Right lobe of liver (tissue), 4 donors: ENCODE measurements at regions not wholly inside any gene's neighbourhood (a gene's known extent, or its start where the extent isn't known, plus 50 kb on each side); places are given as distances from the start of the nearest gene placed in this dataset.

Experiments used
- CTCF ChIP-seq, 4 donors: fragments of 200-600 bp in 3 of 4; fragments of 450-650 bp in 1 of 4; IDR thresholded peaks; one replicate each; pipeline versions ENCODE4 v1.5.1 to v1.8.0; 2016 to 2022; ENCODE audit warnings: antibody characterized with exemption in 4 of 4, mild to moderate bottlenecking in 2 of 4
- POLR2A ChIP-seq: fragments of 450-650 bp; IDR thresholded peaks from one replicate; pipeline ENCODE4 v1.6.1; 2017; ENCODE audit warnings: antibody characterized with exemption, mild to moderate bottlenecking
- donor health status: DM: no; HTN: no; CAD: no.
- donor health status: DM: no; HTN: no; CAD: no.
- donor health status: DM: no; HTN: yes; CAD: no.

DNA sequence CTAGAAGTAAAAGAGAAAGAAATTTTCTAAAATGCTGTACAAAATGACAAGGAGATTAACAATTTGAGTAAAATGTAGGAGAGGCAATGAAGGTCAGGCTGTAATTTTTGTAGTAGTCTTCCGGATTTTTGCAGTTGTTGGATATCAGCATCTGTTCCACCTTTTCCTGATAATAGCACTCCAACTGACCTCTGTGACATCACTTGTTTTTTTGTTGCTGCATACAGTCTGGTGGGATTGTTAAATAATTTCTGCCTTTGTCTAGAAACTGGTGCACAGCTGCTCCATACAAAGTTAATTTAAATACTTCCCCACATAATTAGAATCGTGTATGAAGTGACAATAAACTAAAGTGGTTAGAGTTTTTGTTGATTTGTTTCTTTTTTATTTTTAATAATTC, 731.4 kb downstream of the PLOD2 start:
- no peak for TF ChIP-seq CTCF (IDR thresholded peaks at IDR 0.05)
- no peak for TF ChIP-seq POLR2A
